DMS53 (cell line): ENCODE measurements at regions not wholly inside any gene's neighbourhood (a gene's known extent, or its start where the extent isn't known, plus 50 kb on each side); places are given as distances from the start of the nearest gene placed in this dataset.
"Not testable (repeated sequence)": the region's sequence is repeated elsewhere in the genome, so short reads cannot be mapped to it uniquely, and the experiment has no call there.

Experiments used
- DNase-seq: peaks from one replicate; lab custom pipeline; 2025; lab: John Stamatoyannopoulos, UW

- no peak for DNase-seq
Measured at GRCh38 chr2:89797320-89798038, 1106.0 kb downstream of the RPIA start.

- not testable (repeated sequence) for DNase-seq
Measured at GRCh38 chr2:89801207-89801606, 1109.7 kb downstream of the RPIA start.

GRCh38 chr2:89806363-89806762 lies 1114.9 kb downstream of the RPIA start:
- not testable (repeated sequence) for DNase-seq

- no peak for DNase-seq
Measured at GRCh38 chr2:89811295-89811694, 1119.8 kb downstream of the RPIA start.

- not testable (repeated sequence) for DNase-seq
Measured at GRCh38 chr2:89811910-89812309, 1120.4 kb downstream of the RPIA start.

- not testable (repeated sequence) for DNase-seq
Measured at GRCh38 chr2:89814359-89814758, 1122.9 kb downstream of the RPIA start.

- DNase-seq: no peak
Measured at GRCh38 chr2:89818873-89819272, 1127.4 kb downstream of the RPIA start.

GRCh38 chr2:89819809-89820208 lies 1128.3 kb downstream of the RPIA start:
- DNase-seq: no peak

GRCh38 chr2:89820248-89820647 lies 1128.8 kb downstream of the RPIA start:
- no peak for DNase-seq

- DNase-seq: no peak
Measured at GRCh38 chr2:89821455-89821945, 1130.0 kb downstream of the RPIA start.

GRCh38 chr2:89822342-89822741 lies 1130.9 kb downstream of the RPIA start:
- DNase-seq: not testable (repeated sequence)

GRCh38 chr2:89823556-89823955 lies 1132.1 kb downstream of the RPIA start:
- no peak for DNase-seq

GRCh38 chr2:89825034-89825433 lies 1133.6 kb downstream of the RPIA start:
- DNase-seq: no peak

- DNase-seq: not testable (repeated sequence)
Measured at GRCh38 chr2:89826741-89827140, 1135.3 kb downstream of the RPIA start.

- not testable (repeated sequence) for DNase-seq
Measured at GRCh38 chr2:89827829-89828228, 1136.4 kb downstream of the RPIA start.

GRCh38 chr2:89828416-89828815 lies 1136.9 kb downstream of the RPIA start:
- not testable (repeated sequence) for DNase-seq

- not testable (repeated sequence) for DNase-seq
Measured at GRCh38 chr2:89828961-89829631, 1137.6 kb downstream of the RPIA start.

- DNase-seq: no peak
Measured at GRCh38 chr2:89829828-89830227, 1138.4 kb downstream of the RPIA start.

- not testable (repeated sequence) for DNase-seq
Measured at GRCh38 chr2:89830341-89831218, 1139.1 kb downstream of the RPIA start.

- DNase-seq: no peak
Measured at GRCh38 chr2:89831641-89832498, 1140.4 kb downstream of the RPIA start.

GRCh38 chr2:89833116-89833779 lies 1141.8 kb downstream of the RPIA start:
- DNase-seq: no peak
